Astrocyte (in vitro differentiated cells and primary cell): ENCODE measurements at regions not wholly inside any gene's neighbourhood (a gene's known extent, or its start where the extent isn't known, plus 50 kb on each side); places are given as distances from the start of the nearest gene placed in this dataset.

Experiments used
- DNase-seq: peaks from one replicate; pipeline ENCODE4 v3.0.0-alpha.2; 2010; ENCODE audit warnings: low read depth
- FAIRE-seq: peaks from 2 replicates; lab custom pipeline; 2011; peaks lifted over from hg19 to GRCh38; lab: Jason Lieb, UNC
- H2AFZ ChIP-seq: 2 replicates; pipeline ENCODE4 v1.6.0; 2012; ENCODE audit warnings: low read depth, low read length, inconsistent platforms
- H3K27ac ChIP-seq: 2 replicates; pipeline ENCODE4 v1.5.1; 2011; ENCODE audit warnings: low read depth, low read length, inconsistent platforms
- H3K27me3 ChIP-seq: 2 replicates; pipeline ENCODE4 v1.6.0; 2011; ENCODE audit warnings: low read length, inconsistent platforms; ENCODE audit not compliant: insufficient read depth
- H3K36me3 ChIP-seq: 2 replicates; pipeline ENCODE4 v1.5.1; 2011; ENCODE audit warnings: low read length, inconsistent platforms; ENCODE audit not compliant: insufficient read depth
- H3K4me1 ChIP-seq: 2 replicates; pipeline ENCODE4 v1.5.1; 2011; ENCODE audit warnings: low read length, inconsistent platforms; ENCODE audit not compliant: insufficient read depth
- H3K4me2 ChIP-seq: 2 replicates; pipeline ENCODE4 v1.6.0; 2012; ENCODE audit warnings: low read length, inconsistent platforms
- H3K4me3 ChIP-seq: 2 replicates; pipeline ENCODE4 v1.5.1; 2011; ENCODE audit warnings: low read depth, mild to moderate bottlenecking, low read length, inconsistent platforms; ENCODE audit not compliant: insufficient read depth
- H3K79me2 ChIP-seq: 2 replicates; pipeline ENCODE4 v1.6.0; 2012; ENCODE audit warnings: mild to moderate bottlenecking, low read length, inconsistent platforms; ENCODE audit not compliant: insufficient read depth
- H3K9ac ChIP-seq: 2 replicates; pipeline ENCODE4 v1.6.0; 2012; ENCODE audit warnings: mild to moderate bottlenecking, low read length, inconsistent platforms
- H3K9me3 ChIP-seq: 2 replicates; pipeline ENCODE4 v1.5.1; 2012; ENCODE audit warnings: low read depth, mild to moderate bottlenecking, low read length, inconsistent platforms; ENCODE audit not compliant: insufficient read depth
- H4K20me1 ChIP-seq: 2 replicates; pipeline ENCODE4 v1.6.0; 2012; ENCODE audit warnings: low read length, inconsistent platforms; ENCODE audit not compliant: insufficient read depth
- H3K27ac Mint-ChIP-seq: one replicate; pipeline ENCODE4 v1.8.0; 2021; ENCODE audit warnings: mild to moderate bottlenecking, mixed read lengths; ENCODE audit not compliant: unreplicated experiment
- H3K27me3 Mint-ChIP-seq: one replicate; pipeline ENCODE4 v1.8.0; 2021; ENCODE audit warnings: low read depth, mixed read lengths; ENCODE audit not compliant: unreplicated experiment
- H3K36me3 Mint-ChIP-seq: one replicate; pipeline ENCODE4 v1.8.0; 2021; ENCODE audit warnings: low read depth, mixed read lengths; ENCODE audit not compliant: unreplicated experiment
- H3K4me1 Mint-ChIP-seq: one replicate; pipeline ENCODE4 v1.8.0; 2021; ENCODE audit warnings: low read depth, mixed read lengths; ENCODE audit not compliant: unreplicated experiment
- H3K4me3 Mint-ChIP-seq: one replicate; pipeline ENCODE4 v1.8.0; 2021; ENCODE audit warnings: mild to moderate bottlenecking, moderate library complexity, mixed read lengths; ENCODE audit not compliant: unreplicated experiment
- H3K9me3 Mint-ChIP-seq: one replicate; pipeline ENCODE4 v1.8.0; 2021; ENCODE audit warnings: mild to moderate bottlenecking, mixed read lengths; ENCODE audit not compliant: unreplicated experiment
- CTCF ChIP-seq: IDR thresholded peaks from 2 replicates; pipeline ENCODE4 v1.5.1; 2011; ENCODE audit warnings: low read depth, mild to moderate bottlenecking, inconsistent platforms, low read length, moderate library complexity; ENCODE audit not compliant: insufficient read depth
- EZH2 ChIP-seq: IDR thresholded peaks from 2 replicates; pipeline ENCODE4 v1.6.1; 2012; ENCODE audit warnings: mild to moderate bottlenecking, low read length, inconsistent platforms; ENCODE audit not compliant: insufficient read depth

GRCh38 chr16:9031107-9031506 lies 60.3 kb upstream of the HAPSTR1 start:
- Histone ChIP-seq H3K27me3 (no peaks in the 10 kb centered on the region), H3K27ac (no peak overlapping the region), H3K9ac (no peak overlapping the region), H3K79me2 (no peaks in the 10 kb centered on the region), H3K4me1 (no peaks in the 10 kb centered on the region), H2AFZ (no peak overlapping the region), H3K4me2 (no peak overlapping the region), H4K20me1 (no peaks in the 10 kb centered on the region), H3K9me3 (no peaks in the 10 kb centered on the region), H3K36me3 (no peaks in the 10 kb centered on the region), H3K4me3 (no peak overlapping the region)
- no peak for DNase-seq
- Mint-ChIP-seq H3K27me3 (no peaks in the 10 kb centered on the region), H3K36me3 (no peaks in the 10 kb centered on the region), H3K27ac (no peak overlapping the region), H3K4me3 (no peak overlapping the region), H3K4me1 (no peaks in the 10 kb centered on the region), H3K9me3 (no peaks in the 10 kb centered on the region)
- no peak for TF ChIP-seq CTCF
- TF ChIP-seq EZH2: no peak
- no peak for FAIRE-seq

- Mint-ChIP-seq H3K4me1 (no peaks in the 10 kb centered on the region), H3K36me3 (no peaks in the 10 kb centered on the region), H3K27me3 (no peaks in the 10 kb centered on the region), H3K4me3 (no peak overlapping the region), H3K27ac (no peak overlapping the region), H3K9me3 (no peaks in the 10 kb centered on the region)
- DNase-seq: peak; percentile 44
- H3K79me2 ChIP-seq: no peaks in the 10 kb centered on the region
- no peak for FAIRE-seq
- H3K27me3 ChIP-seq: no peaks in the 10 kb centered on the region
- H3K9me3 ChIP-seq: no peaks in the 10 kb centered on the region
- no peak overlapping the region for H3K9ac ChIP-seq
- H4K20me1 ChIP-seq: no peaks in the 10 kb centered on the region
- no peak overlapping the region for H3K27ac ChIP-seq
- no peak overlapping the region for H2AFZ ChIP-seq
- TF ChIP-seq EZH2: no peak
- peak; percentile 46 for TF ChIP-seq CTCF
- H3K4me1 ChIP-seq: no peaks in the 10 kb centered on the region
- no peak overlapping the region for H3K4me3 ChIP-seq
- no peaks in the 10 kb centered on the region for H3K36me3 ChIP-seq
- peak overlapping the region; percentile 38 for H3K4me2 ChIP-seq
These were observed 58.2 kb upstream of the HAPSTR1 start for GRCh38 chr16:9033125-9033830.

GRCh38 chr16:9034056-9034455 lies 57.4 kb upstream of the HAPSTR1 start:
- H2AFZ ChIP-seq: no peak overlapping the region
- no peak overlapping the region for H3K4me3 ChIP-seq
- H3K4me2 ChIP-seq: no peak overlapping the region
- FAIRE-seq: no peak
- no peaks in the 10 kb centered on the region for H3K9me3 ChIP-seq
- H4K20me1 ChIP-seq: no peaks in the 10 kb centered on the region
- H3K79me2 ChIP-seq: no peaks in the 10 kb centered on the region
- Mint-ChIP-seq H3K4me1 (no peaks in the 10 kb centered on the region), H3K9me3 (no peaks in the 10 kb centered on the region), H3K27me3 (no peaks in the 10 kb centered on the region), H3K4me3 (no peak overlapping the region), H3K27ac (no peak overlapping the region), H3K36me3 (no peaks in the 10 kb centered on the region)
- no peaks in the 10 kb centered on the region for H3K4me1 ChIP-seq
- no peak overlapping the region for H3K27ac ChIP-seq
- H3K27me3 ChIP-seq: no peaks in the 10 kb centered on the region
- TF ChIP-seq EZH2: no peak
- no peak for TF ChIP-seq CTCF
- DNase-seq: no peak
- no peaks in the 10 kb centered on the region for H3K36me3 ChIP-seq
- H3K9ac ChIP-seq: no peak overlapping the region
